Activated CD4-positive, alpha-beta memory T cell treated with anti-CD3 and anti-CD28 coated beads for 36 hours (primary cell): ENCODE measurements at regions not wholly inside any gene's neighbourhood (a gene's known extent, or its start where the extent isn't known, plus 50 kb on each side); places are given as distances from the start of the nearest gene placed in this dataset.
"Not testable (repeated sequence)": the region's sequence is repeated elsewhere in the genome, so short reads cannot be mapped to it uniquely, and the experiment has no call there.

Experiments
- CTCF ChIA-PET: fragments of 350-600 bp; sonication (Branson Sonifier 250); formaldehyde crosslinking; loops from one replicate; lab custom pipeline; 2021; ENCODE audit warnings: antibody characterized with exemption, inconsistent platforms; lab: Charles Lee
- POLR2A ChIA-PET: fragments of 350-600 bp; sonication (Branson Sonifier 250); formaldehyde crosslinking; loops from one replicate; lab custom pipeline; 2021; ENCODE audit warnings: antibody characterized with exemption; lab: Charles Lee
- DNase-seq: peaks from one replicate; pipeline ENCODE4 v3.0.0-alpha.2; 2020
- H3K27ac Mint-ChIP-seq: one replicate; pipeline ENCODE4 v1.8.0; 2021; ENCODE audit warnings: mixed read lengths
- H3K27me3 Mint-ChIP-seq: one replicate; pipeline ENCODE4 v1.8.0; 2021; ENCODE audit warnings: mixed read lengths
- H3K36me3 Mint-ChIP-seq: one replicate; pipeline ENCODE4 v1.8.0; 2021; ENCODE audit warnings: mixed read lengths
- H3K4me1 Mint-ChIP-seq: one replicate; pipeline ENCODE4 v1.8.0; 2021; ENCODE audit warnings: low read depth, mixed read lengths
- H3K4me3 Mint-ChIP-seq: one replicate; pipeline ENCODE4 v1.8.0; 2021; ENCODE audit warnings: mild to moderate bottlenecking, mixed read lengths
- H3K9me3 Mint-ChIP-seq: one replicate; pipeline ENCODE4 v1.8.0; 2021; ENCODE audit warnings: mixed read lengths
- intact Hi-C: fragments of 100-400 bp; cut with micrococcal nuclease; formaldehyde crosslinking; loops from one replicate; pipeline ENCODE4 v1.15.1; 2023

DNA sequence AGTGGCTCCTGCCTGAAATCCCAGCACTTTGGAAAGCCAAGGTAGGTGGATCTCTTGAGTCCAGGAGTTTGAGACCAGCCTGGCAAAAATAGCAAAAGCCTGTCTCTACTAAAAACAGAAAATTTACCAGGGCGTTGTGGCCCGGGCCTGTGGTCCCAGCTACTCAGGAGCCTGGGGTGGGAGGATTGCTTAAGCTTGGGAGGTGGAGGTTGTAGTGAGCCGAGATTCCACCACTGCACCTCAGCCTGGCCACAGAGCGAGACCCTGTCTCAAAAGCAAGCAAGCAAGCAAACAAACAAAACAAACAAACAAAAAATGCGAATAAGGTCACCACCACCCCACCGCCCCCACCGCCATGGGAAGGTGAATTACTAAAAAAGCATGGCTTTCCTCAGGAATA lies 238.7 kb downstream of the ATXN7L3B start:
- ChIA-PET CTCF (no interaction called here), POLR2A (no interaction called here)
- no peak for DNase-seq
- no peaks in the 10 kb centered on the region for H3K4me1 Mint-ChIP-seq
- H3K27me3 Mint-ChIP-seq, result no peaks in the 10 kb centered on the region
- intact Hi-C loops, result no loop called here
- H3K36me3 Mint-ChIP-seq, result no peaks in the 10 kb centered on the region
- H3K9me3 Mint-ChIP-seq, result no peaks in the 10 kb centered on the region
- no peak overlapping the region for H3K4me3 Mint-ChIP-seq
- no peak overlapping the region for H3K27ac Mint-ChIP-seq

DNA sequence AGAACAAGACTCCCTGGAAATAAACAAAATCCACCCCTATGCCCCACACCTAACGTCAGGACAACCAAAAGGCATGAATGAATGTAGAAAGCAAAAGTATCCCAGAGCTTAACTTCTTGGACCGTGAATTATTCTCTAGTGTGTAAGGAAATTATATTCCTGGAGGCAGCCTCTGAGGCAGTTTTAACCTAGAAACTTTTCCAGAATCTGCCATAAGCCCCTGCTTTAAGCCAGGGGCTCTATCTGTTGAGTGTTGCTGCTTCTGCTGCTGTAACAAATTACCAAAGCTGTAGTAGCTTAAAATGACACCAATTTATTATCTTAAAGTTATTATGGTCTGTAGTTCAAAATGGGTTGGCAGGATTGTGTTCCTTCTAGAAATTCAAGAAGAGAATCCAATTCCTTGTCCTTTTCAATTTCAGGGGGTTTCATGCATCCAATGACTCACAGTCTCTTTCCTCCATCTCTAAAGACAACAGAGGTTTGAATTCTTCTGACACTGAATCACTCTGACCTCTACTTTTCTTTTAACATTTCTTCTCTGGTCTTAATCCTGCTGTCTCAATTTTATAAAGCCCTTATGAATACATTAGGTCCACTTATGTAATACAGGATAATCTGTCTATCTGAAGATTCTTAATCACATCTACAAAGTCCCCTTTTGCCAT lies 242.7 kb downstream of the ATXN7L3B start:
- CTCF ChIA-PET, result no interaction called here

DNA sequence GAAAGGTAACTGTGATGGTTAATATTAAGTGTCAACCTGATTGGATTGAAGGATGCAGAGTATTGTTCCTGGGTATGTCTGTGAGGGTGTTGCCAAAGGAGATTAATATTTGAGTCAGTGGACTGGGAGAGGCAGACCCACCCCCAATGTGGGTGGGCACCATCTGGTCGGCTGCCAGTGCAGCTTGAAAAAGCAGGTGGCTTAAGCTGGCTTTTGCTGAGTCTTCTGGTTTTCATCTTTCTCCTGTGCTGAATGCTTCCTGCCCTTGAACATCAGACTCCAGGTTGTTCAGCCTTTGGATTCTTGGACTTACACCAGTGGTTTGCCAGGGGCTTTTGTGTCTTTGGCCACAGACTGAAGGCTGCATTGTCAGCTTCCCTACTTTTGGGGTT lies 243.2 kb downstream of the ATXN7L3B start:
- POLR2A ChIA-PET, H3K27ac Mint-ChIP-seq, DNase-seq, H3K4me1 Mint-ChIP-seq, intact Hi-C loops, H3K27me3 Mint-ChIP-seq, H3K36me3 Mint-ChIP-seq, H3K4me3 Mint-ChIP-seq, H3K9me3 Mint-ChIP-seq, CTCF ChIA-PET: not testable (repeated sequence)

More for the DNA sequence above, 242.7 kb downstream of the ATXN7L3B start:
- POLR2A ChIA-PET, result no interaction called here
- Mint-ChIP-seq H3K9me3 (no peaks in the 10 kb centered on the region), H3K27me3 (no peaks in the 10 kb centered on the region), H3K27ac (no peak overlapping the region), H3K36me3 (no peaks in the 10 kb centered on the region), H3K4me3 (no peak overlapping the region), H3K4me1 (no peaks in the 10 kb centered on the region)
- DNase-seq, result no peak
- intact Hi-C loops, result no loop called here

DNA sequence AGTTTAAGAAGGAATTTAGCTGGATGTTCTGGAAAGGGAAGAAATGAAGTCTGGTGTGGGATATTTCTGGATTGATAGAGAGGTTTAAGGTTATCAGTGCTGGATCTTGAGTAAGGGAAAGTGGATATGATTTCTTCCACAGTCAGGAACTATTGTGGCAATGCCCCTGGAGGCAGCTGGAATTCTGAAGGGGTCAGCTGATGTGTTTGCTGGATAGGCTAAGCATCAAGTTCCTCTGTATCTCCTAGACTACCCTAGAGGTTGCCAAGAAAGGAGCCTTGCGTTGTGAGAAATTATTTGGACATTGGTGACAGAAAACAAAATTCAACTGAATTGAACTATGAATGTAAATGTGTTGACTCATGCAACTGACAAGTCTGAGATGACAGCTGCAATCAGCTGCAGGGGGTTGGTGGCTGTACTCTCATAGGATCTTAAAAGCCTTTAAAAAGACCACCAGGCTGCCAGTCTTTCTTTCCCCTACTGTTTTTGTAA lies 244.4 kb downstream of the ATXN7L3B start:
- CTCF ChIA-PET, result no interaction called here
- POLR2A ChIA-PET, result no interaction called here
- Mint-ChIP-seq H3K36me3 (no peaks in the 10 kb centered on the region), H3K4me3 (no peak overlapping the region), H3K9me3 (no peaks in the 10 kb centered on the region), H3K27me3 (no peaks in the 10 kb centered on the region), H3K4me1 (no peaks in the 10 kb centered on the region), H3K27ac (no peak overlapping the region)
- intact Hi-C loops, result no loop called here
- DNase-seq, result no peak

DNA sequence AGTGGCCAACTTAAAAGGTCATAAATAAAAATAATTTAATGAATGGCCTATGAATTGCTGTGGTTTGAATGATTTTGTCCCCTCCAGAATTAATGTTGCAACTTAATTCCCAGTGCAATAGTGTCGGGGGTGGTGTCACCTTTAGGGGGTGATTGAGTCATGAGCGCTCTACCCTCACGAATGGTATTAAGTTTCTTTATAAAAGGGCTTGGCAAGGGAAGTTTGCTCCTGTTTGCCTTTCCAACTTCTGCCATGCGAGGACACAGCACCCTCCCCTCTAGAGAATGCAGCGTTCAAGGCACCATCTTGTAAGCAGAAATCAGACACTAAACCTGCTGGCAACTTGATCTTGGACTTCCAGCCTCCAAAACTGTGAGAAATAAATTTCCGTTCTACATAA lies 253.3 kb downstream of the ATXN7L3B start:
- no peaks in the 10 kb centered on the region for H3K27me3 Mint-ChIP-seq
- DNase-seq, result no peak
- H3K4me3 Mint-ChIP-seq, result no peak overlapping the region
- H3K4me1 Mint-ChIP-seq, result no peaks in the 10 kb centered on the region
- no peaks in the 10 kb centered on the region for H3K9me3 Mint-ChIP-seq
- POLR2A ChIA-PET, result no interaction called here
- no peak overlapping the region for H3K27ac Mint-ChIP-seq
- CTCF ChIA-PET, result no interaction called here
- no peaks in the 10 kb centered on the region for H3K36me3 Mint-ChIP-seq
- intact Hi-C loops, result no loop called here

DNA sequence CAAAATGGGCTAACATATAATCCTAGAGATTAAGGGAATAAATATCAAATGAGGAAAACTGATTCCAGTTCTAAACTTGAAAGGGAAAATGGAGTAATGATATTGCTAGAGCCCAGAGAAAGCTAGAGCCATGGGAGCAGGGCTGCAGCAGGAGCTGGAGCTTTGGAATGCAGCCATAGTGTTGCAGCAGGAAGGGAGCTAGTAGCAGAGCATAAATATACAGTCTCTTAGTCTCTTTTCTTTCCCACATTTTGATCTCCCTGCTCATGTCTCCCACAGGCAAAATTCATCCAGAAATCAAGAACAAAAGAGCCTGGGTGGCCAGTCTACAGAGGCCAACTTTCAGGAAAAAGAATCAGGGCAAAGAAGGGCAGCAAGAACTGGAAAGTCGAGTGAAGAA lies 253.7 kb downstream of the ATXN7L3B start:
- DNase-seq, result no peak
- Mint-ChIP-seq H3K4me3 (no peak overlapping the region), H3K27ac (no peak overlapping the region), H3K27me3 (no peaks in the 10 kb centered on the region), H3K36me3 (no peaks in the 10 kb centered on the region), H3K4me1 (no peaks in the 10 kb centered on the region), H3K9me3 (no peaks in the 10 kb centered on the region)
- POLR2A ChIA-PET, result no interaction called here
- CTCF ChIA-PET, result no interaction called here
- intact Hi-C loops, result no loop called here

DNA sequence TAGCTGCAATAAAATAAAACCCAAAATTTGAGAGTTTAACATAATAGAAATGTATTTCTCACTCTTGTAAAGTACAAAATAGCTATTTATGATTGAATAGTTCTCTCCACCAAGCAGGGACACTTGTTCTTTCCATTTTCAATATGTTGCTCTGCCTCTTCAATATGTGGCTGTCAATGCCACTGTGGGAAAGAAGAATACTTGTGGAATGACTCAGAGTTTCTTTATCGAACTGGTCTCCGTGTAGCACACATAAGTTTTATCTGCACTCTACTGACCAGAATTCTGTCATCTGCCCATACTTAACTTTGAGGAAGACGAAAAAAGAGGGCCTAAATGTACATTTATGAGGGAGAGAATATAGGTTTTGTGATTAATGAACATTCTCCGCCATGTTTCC lies 256.9 kb downstream of the ATXN7L3B start:
- Mint-ChIP-seq H3K4me3 (no peak overlapping the region), H3K36me3 (no peaks in the 10 kb centered on the region), H3K27ac (no peak overlapping the region), H3K4me1 (no peaks in the 10 kb centered on the region), H3K27me3 (no peaks in the 10 kb centered on the region), H3K9me3 (no peaks in the 10 kb centered on the region)
- intact Hi-C loops, result no loop called here
- CTCF ChIA-PET, result interaction anchor here (1.0 kb wide), 1 partner anchor 8 kb away, joined by 3 read pairs; no protein-coding TSS in a partner anchor
- POLR2A ChIA-PET, result no interaction called here
- DNase-seq, result no peak

DNA sequence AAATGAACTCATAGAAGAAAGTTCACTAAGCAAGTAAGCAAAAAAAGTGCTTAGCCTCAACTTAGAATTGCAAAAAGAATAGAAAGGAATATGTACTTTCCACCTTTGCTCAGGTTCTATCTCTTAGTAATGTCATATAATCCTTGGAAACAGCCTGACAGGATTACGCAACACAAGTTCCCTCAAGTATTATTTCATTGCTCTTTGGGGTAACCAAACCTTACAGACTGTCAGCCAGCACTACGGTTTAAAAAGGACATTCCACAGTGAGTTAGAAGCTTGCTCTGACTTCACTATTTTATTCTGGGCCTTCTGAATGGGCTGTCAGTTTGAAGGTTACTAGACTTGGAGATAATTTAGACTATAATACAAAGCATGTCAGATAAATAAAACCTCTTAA lies 264.0 kb downstream of the ATXN7L3B start:
- no peaks in the 10 kb centered on the region for H3K36me3 Mint-ChIP-seq
- no peak for DNase-seq
- POLR2A ChIA-PET, result no interaction called here
- CTCF ChIA-PET, result no interaction called here
- intact Hi-C loops, result loop anchor here (10.0 kb wide), 1 partner anchor 283 kb away; no protein-coding TSS in a partner anchor
- no peaks in the 10 kb centered on the region for H3K9me3 Mint-ChIP-seq
- no peaks in the 10 kb centered on the region for H3K4me1 Mint-ChIP-seq
- no peak overlapping the region for H3K4me3 Mint-ChIP-seq
- no peak overlapping the region for H3K27ac Mint-ChIP-seq
- H3K27me3 Mint-ChIP-seq, result no peaks in the 10 kb centered on the region

DNA sequence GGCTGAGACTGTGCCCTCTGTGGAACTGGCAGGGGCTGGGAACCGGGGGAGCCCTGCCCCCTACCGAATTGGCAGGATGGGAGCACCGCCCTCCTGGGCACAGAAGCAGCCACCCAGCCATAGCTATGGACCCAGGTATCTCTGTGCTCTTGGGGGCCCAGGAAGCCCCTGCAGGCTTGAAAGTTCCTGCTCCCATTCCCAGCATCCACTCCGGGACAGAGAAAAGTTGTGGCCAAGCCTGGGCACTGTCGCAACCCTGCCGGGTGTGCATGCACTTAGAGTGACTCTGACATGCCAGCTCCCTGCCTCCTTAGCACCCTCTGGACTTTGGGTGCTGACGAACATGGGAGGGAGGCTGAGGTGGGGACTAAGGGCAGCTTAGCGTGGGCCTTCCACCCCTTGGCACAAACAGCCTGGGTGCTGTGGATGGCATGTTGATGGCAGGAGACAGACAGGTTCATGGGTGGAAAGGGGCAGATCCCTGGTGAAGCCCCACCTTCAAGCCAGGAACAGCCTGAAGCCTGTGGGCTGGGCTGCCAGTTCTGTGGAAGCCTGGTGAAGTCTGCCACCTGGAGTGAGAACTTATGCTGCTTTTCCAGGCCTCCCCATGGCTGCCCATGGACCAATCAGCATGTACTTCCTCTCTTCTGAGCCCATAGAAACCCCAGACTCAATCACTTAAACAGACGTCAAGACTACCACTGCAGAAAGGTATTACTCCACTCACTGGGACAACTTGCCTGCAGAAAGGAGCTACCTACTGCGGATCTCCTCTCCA lies 279.0 kb downstream of the ATXN7L3B start:
- Mint-ChIP-seq H3K4me1 (no peaks in the 10 kb centered on the region), H3K36me3 (no peaks in the 10 kb centered on the region), H3K4me3 (no peak overlapping the region), H3K27me3 (no peaks in the 10 kb centered on the region), H3K27ac (no peak overlapping the region), H3K9me3 (peaks cover 11% of the 10 kb centered on the region)
- ChIA-PET CTCF (no interaction called here), POLR2A (no interaction called here)
- intact Hi-C loops, result no loop called here
- DNase-seq, result no peak

DNA sequence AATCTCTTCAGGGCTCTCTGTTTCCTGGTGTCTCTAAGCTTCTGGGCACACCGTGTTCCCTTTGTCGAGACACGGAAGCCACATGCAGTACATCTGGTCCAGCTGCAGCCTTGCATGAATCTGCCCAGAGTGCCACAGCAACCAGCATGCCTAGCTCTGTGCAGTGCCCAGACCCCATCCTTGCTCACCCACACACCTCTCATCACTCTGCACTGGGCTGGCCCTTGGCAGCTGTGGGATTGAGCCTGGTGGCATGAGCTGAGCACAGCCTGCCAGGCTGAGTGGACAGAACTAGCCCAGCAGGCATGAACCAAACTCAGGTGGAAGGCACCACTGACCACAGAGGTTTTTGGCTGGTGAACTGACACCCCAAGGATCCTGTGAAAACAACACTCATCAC lies 279.9 kb downstream of the ATXN7L3B start:
- no peak for DNase-seq
- Mint-ChIP-seq H3K4me1 (no peaks in the 10 kb centered on the region), H3K36me3 (no peaks in the 10 kb centered on the region), H3K9me3 (peaks cover 11% of the 10 kb centered on the region), H3K4me3 (no peak overlapping the region), H3K27me3 (no peaks in the 10 kb centered on the region), H3K27ac (no peak overlapping the region)
- intact Hi-C loops, result no loop called here
- CTCF ChIA-PET, result interaction anchor here (0.6 kb wide), 1 partner anchor 149 kb away, joined by 3 read pairs; no protein-coding TSS in a partner anchor
- POLR2A ChIA-PET, result no interaction called here

DNA sequence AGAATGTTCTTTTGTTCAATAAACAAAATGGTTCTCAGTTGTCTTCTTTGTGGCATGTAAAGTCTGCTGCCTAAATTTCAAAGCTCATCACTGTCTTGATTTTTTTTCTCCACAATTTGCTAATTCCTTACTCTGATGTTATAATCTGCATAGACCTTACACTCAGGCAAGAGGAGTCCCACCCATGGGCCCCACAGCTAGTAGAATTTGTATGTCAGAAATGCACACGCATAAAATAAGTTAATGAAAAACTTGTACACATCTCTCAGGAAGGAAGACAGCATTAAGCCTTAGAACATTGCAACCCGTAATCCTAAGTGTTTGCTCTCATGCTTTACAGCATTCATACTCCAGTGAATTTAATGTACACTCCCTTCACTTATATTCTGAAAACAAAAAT lies 280.8 kb downstream of the ATXN7L3B start:
- no peaks in the 10 kb centered on the region for H3K36me3 Mint-ChIP-seq
- POLR2A ChIA-PET, result no interaction called here
- intact Hi-C loops, result no loop called here
- DNase-seq, result no peak
- no peak overlapping the region for H3K4me3 Mint-ChIP-seq
- H3K9me3 Mint-ChIP-seq, result peaks cover 11% of the 10 kb centered on the region
- no peak overlapping the region for H3K27ac Mint-ChIP-seq
- no peaks in the 10 kb centered on the region for H3K4me1 Mint-ChIP-seq
- H3K27me3 Mint-ChIP-seq, result no peaks in the 10 kb centered on the region
- CTCF ChIA-PET, result interaction anchor here (0.6 to 0.8 kb wide), 2 partner anchors 12 to 148 kb away, joined by 3 read pairs; no protein-coding TSS in a partner anchor

DNA sequence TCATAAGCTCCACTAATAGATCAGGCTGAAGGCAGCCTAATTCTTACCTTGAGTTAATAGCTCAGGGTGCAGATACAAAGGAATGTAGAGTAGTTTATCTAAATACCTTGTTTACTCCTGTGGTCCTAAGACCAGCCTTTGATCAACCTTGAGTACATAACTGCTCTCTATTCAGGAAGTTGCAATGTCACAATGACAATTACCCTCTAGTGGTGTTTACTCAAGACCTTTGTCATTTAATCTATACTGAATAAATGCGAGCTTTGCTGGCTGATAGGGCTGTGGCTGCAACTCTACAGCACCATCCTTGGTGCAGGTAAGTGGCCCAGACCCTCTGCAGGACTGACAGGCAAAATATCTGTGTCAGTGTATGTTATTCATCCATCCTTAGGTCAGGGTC lies 282.7 kb downstream of the ATXN7L3B start:
- H3K27me3 Mint-ChIP-seq, result no peaks in the 10 kb centered on the region
- no peak overlapping the region for H3K4me3 Mint-ChIP-seq
- POLR2A ChIA-PET, result no interaction called here
- intact Hi-C loops, result no loop called here
- CTCF ChIA-PET, result no interaction called here
- DNase-seq, result no peak
- peaks cover 3% of the 10 kb centered on the region for H3K9me3 Mint-ChIP-seq
- H3K4me1 Mint-ChIP-seq, result no peaks in the 10 kb centered on the region
- H3K27ac Mint-ChIP-seq, result no peak overlapping the region
- no peaks in the 10 kb centered on the region for H3K36me3 Mint-ChIP-seq
